LNCaP clone FGC (cell line): ENCODE measurements at regions not wholly inside any gene's neighbourhood (a gene's known extent, or its start where the extent isn't known, plus 50 kb on each side); places are given as distances from the start of the nearest gene placed in this dataset.

ENCODE experiments used
- DNase-seq: peaks from one replicate; pipeline ENCODE4 v3.0.0-alpha.2; 2011; ENCODE audit warnings: low read depth
- H3K4me3 ChIP-seq: 2 replicates; pipeline ENCODE4 v1.5.1; 2011; ENCODE audit warnings: mild to moderate bottlenecking, low read depth, low read length, control low read depth
- CTCF ChIP-seq: IDR thresholded peaks from 2 replicates; pipeline ENCODE4 v1.5.1; 2012; ENCODE audit warnings: mild to moderate bottlenecking; ENCODE audit not compliant: control insufficient read depth, insufficient read depth; ENCODE audit errors: extremely low read depth

GRCh38 chr13:29704648-29705047 lies 109.2 kb upstream of the SLC7A1 start:
- DNase-seq: no peak
- TF ChIP-seq CTCF: no peak
- H3K4me3 ChIP-seq: no peak overlapping the region

GRCh38 chr13:29703421-29703820 lies 107.9 kb upstream of the SLC7A1 start:
- TF ChIP-seq CTCF: no peak

GRCh38 chr13:29702912-29703351 lies 107.4 kb upstream of the SLC7A1 start:
- no peak for DNase-seq
- no peak for TF ChIP-seq CTCF
- no peak overlapping the region for H3K4me3 ChIP-seq

More at GRCh38 chr13:29703421-29703820, 107.9 kb upstream of the SLC7A1 start:
- H3K4me3 ChIP-seq: no peak overlapping the region
- DNase-seq: no peak

- H3K4me3 ChIP-seq: no peak overlapping the region
- DNase-seq: no peak
- no peak for TF ChIP-seq CTCF
Measured at GRCh38 chr13:29698106-29698505, 102.6 kb upstream of the SLC7A1 start.

- H3K4me3 ChIP-seq: no peak overlapping the region
- TF ChIP-seq CTCF: no peak
- no peak for DNase-seq
Measured at GRCh38 chr13:29696606-29697005, 101.1 kb upstream of the SLC7A1 start.

GRCh38 chr13:29693275-29693945 lies 97.9 kb upstream of the SLC7A1 start:
- DNase-seq: peak; percentile 75
- 0 out of 2 replicates have a peak, but pooled peaks have one; percentile 6 for TF ChIP-seq CTCF

GRCh38 chr13:29689548-29689947 lies 94.1 kb upstream of the SLC7A1 start:
- H3K4me3 ChIP-seq: no peak overlapping the region
- TF ChIP-seq CTCF: no peak
- DNase-seq: no peak

More at GRCh38 chr13:29693275-29693945, 97.9 kb upstream of the SLC7A1 start:
- no peak overlapping the region for H3K4me3 ChIP-seq
